GM21619 (cell line): ENCODE measurements at regions not wholly inside any gene's neighbourhood (a gene's known extent, or its start where the extent isn't known, plus 50 kb on each side); places are given as distances from the start of the nearest gene placed in this dataset.

Source experiments
- ATAC-seq: cut with Tn5 transposase; IDR thresholded peaks from one replicate; pipeline ENCODE4 v1.9.1; 2021; ENCODE audit not compliant: unreplicated experiment

DNA sequence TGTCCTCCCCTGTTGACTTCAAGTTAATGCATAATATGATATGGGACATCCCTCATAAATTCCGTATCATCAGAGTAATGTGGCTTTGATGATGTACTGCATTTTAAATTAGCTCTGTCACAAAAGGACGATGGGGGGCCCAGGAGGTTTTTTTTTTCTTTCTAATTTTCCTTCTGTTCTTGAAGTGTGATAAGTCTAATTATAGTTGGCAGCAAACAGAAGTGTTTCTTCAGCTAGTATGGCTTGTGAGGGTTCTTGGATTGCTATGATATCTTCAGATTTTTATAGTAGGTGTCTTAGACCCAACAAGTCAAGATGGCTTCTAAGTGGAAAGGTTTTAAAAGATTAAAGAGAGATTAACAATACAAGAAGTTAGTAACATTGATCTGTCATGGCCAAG is 796.2 kb upstream of the RBFOX1 start:
- ATAC-seq, result no peak

DNA sequence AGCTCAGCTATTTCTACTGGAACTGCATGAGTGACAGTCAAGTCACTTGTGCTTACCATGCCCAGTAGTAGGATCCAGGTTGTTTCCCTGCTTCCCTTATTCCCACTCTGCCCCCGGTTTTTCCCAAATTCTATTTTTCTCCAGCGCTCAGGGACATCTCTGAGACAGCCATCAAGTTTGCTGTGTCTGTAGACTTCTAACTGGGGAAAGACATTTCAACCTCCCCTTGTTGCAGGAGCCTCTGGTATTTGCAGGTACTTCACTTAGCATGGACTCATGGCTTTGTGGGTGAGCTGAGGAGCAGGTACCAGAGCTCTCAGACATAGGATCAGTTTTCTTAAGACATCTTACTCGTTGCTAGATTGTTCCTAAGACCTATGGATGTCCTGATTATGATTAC is 801.6 kb upstream of the RBFOX1 start:
- no peak for ATAC-seq

DNA sequence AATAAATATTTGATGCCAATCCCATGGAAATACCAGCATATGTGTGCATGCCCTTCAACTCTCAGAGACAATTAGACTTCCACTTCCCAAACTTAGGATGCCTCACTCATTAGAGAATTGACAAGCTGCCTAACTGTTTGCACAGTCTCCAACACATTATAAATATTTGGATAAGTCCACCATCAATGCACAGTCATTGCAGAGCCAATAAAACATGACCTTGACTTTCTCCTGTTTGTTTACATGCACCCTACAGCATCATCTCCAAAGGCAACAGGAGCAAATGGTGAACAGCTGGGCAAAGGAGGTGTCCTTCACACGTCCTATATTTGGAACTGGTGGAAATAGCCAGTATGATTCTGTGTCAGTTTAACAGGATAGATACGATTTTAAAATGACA is 804.4 kb upstream of the RBFOX1 start:
- ATAC-seq, result no peak

DNA sequence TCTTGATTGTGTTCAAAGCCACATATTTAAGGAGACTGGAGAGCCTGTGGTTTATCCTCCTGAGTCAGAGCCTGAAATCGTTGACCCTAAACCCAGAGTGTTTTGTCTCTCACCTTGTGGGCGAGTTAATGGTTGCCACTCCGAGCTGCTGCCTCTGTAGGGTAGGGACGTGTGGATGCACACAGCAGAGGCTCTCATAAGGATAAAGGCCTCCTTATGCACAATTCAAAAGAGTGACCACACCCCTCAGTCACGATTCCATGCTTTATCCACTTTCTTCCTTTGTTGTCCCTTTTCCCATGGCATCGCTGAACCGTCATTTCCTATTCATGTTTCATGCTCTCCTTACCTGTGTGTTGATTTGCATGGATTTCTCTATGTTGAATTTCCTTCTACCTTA is 805.0 kb upstream of the RBFOX1 start:
- no peak for ATAC-seq

DNA sequence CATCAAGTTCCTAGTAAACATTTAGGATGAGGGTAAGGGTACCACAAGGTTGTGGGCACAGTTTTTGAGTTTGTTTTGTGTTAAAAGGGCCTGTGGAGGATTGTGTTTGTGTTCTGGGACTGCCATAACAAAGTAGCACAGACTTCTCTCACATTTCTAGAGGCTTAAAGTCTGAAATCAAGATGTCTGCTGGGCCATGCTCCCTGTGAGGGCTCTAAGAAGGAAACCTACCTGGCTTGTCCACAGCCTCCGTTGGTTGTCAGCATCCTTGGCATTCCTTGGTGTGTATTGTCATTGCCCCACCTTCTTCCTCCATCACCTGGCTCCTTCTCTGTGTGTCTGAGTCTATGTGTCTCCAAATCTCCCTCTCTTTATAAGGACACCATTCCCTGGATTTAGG is 808.1 kb upstream of the RBFOX1 start:
- no peak for ATAC-seq

DNA sequence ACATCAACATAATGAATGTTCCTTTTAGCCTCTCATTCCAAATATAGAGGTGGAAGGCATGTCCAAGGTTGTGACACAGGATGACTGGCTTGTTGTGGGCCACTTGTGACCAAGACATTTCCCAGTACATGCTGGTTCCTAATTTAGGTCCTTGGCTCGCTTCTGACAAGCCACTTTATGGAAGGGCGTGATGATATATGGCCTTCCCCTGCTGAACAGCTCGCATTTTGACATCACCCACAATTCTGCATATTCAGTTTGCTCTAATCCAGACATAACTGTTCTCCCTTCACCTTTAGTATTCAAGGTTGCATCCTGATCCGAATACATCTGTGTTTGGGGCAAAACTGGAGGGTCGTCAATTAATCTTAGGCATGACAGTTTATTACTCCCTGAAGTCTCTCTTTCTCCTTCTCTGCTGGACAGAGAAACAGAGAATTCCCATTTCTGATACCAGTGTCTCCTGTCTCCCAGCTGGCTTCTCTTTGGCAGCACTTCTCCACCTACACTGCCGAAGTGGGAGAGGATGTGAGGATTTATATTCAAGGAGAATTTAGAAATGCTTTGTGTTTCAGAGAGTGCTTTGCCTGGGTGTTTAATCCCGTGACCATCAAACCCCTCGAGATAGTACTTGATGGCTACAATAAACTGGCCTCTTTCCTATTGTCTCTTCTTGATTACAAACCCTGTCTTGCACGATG is 815.5 kb upstream of the RBFOX1 start:
- ATAC-seq, result no peak

DNA sequence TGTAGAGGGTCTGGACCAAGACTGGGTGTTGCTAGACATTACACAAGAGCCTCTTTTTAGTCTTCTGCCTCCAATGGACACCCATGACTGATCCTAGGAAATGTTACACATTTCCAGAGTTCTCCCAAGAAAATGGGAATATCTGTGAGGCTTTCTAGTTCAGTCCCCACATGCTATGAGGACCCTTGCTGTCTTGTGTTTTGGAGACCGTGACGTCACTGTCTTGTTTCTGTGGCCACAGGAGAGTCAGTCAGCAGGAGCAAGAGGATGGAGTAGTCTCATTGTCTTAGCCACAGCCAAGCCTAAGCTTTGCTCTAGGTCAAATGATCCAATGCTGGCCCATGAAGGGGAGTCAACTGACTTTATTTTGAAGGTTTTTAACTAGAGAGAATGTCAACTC is 820.1 kb upstream of the RBFOX1 start:
- ATAC-seq, result no peak

DNA sequence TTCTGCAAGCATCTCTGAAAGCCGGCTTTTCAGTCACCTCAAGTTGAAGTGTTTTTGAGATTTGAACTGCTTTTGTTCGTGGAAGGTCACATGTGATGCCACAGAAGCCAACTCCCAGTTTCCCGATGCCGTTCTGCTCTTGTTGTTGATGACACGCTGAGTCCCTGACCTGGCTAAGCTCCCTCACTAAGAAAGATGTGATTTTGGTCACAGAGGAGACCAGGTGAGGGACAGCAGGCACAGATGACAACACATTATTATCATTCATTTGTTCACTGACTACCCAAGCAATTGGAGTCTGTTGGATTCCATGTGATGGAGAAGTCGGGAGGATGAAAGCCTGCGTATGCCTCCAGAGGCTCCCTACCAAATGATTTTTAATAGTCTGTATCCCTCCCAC is 822.4 kb upstream of the RBFOX1 start:
- no peak for ATAC-seq

DNA sequence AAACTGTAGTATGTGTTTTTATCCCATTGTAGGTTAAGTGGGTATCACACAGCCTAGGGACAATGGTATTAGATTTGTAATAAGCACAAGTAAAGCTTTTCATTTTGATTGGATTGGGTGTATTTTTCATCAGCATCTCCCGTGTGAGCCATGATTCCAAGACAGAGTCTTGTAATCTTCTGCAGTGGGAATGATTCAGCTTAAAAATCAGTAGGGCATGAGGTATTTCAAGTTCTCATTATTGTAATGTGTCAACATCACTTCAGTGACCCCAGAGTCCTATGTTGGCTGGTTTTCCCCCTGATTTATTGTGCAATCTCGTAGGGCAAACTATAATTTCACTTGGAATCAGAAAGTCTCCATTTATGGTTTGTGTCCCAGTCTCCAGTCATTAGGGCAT is 833.2 kb upstream of the RBFOX1 start:
- ATAC-seq, result no peak

DNA sequence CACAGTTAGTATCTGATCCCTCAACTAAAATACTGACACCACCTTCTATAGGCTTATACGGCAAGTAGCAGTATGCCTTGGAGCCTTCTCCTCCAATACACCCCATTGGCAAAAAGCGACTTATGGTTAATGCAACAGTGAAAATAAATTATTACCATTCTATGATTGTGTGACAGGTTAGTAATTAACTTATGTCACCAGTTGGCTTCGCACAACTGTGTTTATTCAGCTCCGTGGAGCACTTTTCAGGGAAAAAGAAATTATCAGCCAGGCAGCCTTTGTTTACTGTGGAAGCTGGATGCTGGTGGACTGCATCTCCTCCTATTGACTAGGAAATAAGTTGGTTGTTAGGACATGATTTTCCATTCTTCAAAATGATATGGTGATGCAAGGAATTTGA is 833.8 kb upstream of the RBFOX1 start:
- ATAC-seq, result no peak

DNA sequence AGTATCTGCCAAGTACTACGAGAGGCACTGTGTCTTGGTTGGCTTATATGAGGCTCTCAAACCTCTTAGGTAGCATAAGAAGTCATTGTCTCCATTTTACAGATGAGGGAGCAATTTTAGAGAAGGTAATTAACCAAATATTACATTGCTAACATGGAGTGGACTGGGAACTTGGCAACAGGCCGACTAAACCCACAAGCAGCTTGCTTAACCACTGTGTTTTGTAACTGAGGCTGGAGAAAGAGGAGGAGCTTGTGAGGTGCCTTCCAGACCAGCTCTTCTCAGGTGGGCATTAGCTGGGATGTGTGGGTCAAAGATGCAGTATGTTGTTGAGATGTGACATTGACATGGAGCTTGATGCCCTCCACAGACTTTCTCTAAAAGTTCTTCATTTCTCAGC is 835.6 kb upstream of the RBFOX1 start:
- no peak for ATAC-seq

DNA sequence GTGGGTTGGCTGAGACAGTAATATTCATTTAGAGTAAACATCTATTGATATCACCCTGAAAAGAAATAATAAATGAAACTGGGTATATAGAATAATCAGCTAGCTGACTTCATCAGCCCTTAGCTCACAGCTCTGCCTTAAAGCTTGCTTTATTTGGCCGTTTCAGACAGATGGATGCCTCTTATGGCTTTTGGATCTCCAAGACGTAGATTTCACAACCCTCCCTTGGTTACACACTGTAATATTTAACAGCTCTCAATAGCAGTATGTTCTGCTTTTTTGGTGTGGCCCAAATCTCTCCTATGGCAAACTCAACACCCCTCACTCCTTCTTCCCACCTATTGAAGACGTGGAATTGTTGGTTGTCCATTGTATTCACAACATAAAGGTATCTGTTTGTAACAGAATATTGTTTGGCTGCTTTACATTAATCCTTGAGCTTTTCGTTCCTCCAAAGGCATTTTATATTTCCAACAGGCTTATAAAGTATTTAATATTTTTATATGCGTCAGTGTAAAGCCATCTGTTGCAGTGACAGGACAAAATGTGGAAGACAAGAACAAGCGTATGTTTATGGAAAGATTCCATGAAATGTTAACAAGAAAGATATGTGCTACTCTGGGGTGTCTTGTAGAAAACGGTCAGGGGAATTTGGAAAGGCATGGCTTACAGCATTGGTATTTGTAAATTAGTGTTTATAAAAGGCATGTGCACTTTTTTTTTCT is 837.0 kb upstream of the RBFOX1 start:
- ATAC-seq, result no peak

DNA sequence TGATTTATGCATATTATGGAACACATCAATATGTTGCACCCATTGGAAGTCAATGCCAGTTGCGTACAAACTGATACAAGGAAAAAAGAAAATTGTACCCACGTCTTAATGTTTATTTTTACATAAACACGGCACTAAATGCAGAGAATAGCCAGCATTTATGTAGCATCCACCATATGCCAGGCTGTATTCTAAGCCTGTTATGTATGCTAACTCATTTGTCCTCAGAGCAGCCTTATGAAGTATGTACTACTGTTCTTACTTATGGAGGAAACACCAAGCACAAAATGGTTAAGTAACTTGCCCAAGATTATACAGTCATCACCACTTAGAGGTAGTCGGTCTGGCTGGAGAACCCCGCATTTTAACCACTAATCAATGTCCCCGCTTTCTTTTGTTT is 837.9 kb upstream of the RBFOX1 start:
- ATAC-seq, result no peak

DNA sequence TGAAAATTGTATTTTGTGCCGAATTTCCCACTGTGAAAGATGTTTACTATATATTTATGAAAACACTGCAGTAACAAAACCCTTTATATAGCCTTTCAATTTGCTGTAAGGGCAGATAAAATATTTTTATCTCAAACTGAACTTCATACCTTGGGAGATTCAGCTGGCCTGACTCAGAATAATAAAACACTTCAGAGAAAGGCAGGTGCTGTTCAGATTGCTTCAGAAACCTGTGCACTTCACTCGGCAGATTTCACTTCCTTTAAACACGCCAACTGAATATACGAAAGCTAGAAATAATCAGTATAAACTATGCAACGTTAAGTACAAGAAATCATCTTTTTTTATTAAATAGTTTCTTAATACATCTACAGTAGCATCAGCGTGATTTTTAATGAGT is 839.1 kb upstream of the RBFOX1 start:
- ATAC-seq, result no peak

DNA sequence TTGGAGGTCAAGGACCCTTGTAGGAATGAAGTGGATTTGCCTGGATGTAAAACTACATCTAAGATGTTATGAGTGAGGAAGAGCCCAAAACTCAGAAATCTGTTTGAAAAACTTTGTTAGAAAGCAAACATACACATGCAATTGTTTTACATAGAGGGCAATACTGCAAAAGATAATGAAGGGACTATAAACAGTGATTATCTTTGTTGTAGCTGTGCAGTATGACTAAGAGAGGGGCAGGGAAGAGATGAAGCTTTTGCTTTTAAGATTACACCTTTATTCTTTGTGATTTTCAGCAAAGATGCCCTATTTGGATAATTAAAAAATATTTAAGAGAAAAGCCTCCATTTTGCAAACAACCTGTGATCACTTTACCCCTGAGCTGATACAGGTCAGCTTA is 839.9 kb upstream of the RBFOX1 start:
- no peak for ATAC-seq

DNA sequence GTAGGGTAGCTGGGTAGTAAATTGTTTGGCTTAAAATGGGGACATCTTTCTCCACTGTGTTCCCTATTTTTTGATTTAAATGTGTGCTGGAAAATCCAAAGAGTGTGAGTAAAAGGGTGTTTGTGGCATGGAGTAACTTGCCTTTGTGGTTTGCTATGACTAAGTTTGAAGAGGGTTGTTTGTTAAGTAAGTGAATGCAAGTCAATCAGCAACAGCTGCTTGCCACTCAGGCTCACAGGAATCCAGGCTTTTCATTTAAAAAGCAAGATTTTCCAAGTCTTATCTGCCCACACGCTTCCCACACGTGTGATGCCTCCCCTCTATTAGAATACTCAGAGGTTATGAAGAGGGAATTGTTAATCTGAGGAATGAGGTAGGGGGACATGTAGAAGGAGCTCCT is 847.7 kb upstream of the RBFOX1 start:
- ATAC-seq, result no peak

DNA sequence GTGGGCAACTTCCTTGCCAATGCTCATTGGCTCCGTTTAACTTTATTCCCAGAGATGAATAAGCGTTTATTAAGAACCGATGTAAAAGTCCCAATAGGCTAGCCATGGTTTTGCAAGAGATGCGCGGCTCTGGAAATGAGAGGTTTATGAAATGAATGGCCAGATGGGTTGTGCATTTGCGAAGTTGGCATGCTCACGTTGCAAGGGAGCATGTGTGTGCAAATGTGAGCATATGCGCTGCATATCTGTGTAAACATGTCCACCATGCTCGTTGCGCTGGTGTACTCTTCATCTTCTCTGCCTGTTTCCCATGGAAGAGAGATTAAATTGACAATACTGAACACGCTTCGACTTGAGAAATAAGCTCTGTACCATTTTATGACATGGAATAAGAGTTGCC is 848.6 kb upstream of the RBFOX1 start:
- ATAC-seq, result no peak

DNA sequence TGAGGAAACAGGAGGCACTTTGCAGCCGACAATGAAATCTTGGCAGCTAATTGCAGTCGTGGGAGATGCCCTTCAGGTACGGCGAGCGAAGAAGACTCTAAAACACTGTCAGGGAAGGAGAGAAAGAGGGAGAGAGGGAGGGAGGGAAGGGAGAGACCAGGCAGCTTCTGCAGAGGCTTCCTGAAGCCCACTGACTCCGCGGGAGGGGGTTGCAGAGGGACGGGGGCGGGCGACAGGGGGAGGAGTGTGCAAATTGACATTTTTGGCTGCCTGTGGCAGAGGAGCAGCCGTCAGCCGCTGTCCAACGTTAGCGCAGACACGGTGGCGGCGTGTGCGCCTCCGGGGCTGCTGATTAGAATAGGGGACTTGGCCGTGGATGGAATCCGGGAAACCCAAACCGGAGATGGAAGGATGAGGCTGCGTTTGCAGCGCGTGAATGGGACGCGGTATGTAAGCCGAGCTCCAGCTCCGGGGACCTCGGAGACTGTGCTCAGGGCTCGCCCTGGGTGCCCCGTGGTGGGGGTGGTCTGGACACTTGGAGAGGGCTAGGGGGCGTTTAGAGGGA is 849.1 kb upstream of the RBFOX1 start:
- ATAC-seq, result no peak

DNA sequence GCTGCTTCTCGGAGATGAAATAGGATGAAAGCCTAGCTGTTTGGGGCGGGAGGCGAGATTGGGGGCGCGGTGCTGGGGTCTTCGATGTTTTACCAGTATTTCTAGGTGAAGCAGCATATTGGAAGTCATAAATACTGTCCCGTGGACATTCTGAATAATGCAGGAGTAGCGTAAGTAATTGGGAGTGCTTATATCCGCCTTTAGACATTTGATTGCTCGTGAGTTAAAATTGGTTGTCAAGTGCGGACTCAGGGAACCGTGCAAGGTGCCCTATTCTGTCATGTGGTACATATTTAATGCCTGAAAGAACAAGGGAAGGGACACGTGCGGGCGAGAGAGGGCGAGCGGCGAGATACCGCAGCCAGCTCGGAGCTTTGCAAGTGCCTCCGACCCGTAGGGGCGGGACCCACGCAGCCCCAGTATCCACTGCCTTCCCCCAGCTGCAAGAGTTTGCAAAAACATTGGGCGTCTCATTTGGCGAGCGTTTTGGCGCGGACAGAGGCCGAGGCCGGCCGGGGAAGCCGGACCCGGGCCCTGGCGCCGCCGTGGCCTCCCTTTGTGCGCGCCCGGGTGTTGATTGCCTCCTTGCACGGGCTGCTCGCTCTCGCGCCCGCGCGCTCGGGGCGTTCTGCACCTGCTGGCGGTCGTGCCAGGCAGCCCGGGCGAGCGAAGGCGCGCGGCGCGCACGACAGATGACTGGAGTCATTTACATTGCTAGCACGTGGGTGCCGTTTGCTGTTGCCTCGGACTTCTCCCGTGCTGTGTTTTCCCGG is 849.8 kb upstream of the RBFOX1 start:
- no peak for ATAC-seq

DNA sequence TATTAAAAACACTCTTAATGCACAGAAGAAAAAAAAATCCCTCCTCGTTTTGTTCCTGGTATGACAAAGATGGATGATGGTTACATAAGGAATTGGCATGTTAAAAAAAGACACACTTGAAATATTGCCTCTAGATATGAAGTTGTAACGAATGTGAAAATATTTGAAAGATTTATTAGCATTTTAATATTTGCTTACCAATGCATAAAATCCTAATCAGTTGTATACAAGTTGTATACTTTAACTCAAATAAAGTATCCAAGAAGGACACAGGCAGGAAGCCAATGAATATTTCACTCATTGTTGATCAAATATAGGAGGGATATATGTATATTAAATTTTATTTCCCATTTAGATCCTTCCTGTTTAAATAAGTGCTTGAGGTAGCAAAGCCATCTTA is 850.8 kb upstream of the RBFOX1 start:
- ATAC-seq, result no peak

DNA sequence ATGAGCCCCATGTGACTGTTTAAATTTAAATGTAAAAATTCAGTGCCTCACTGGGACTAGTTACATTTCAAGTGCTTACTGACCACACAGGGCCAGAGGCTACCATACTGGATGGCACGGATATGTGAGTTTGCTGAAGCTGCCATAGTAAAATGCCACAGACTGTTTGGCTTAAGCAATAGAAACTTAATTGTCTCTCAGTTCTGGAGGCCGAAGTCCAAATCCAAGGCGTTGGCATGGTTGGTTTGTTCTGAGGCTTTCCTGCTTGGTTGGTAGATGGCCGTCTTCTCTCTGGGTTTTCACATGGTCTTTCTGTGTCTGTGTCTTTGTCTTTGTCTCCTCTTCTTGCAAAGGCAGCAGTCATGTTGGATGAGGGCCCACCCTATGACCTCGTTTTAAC is 878.9 kb upstream of the RBFOX1 start:
- no peak for ATAC-seq
